WTC11 (cell line): ENCODE measurements at regions not wholly inside any gene's neighbourhood (a gene's known extent, or its start where the extent isn't known, plus 50 kb on each side); places are given as distances from the start of the nearest gene placed in this dataset.

ENCODE experiments used
- ATAC-seq: fragments of 200-7000 bp; cut with Tn5 transposase; 2 replicates; pipeline ENCODE4 v1.10.0; 2021; ENCODE audit warnings: mild to moderate bottlenecking, moderate library complexity
- CTCF ChIA-PET: fragments of 300-600 bp; sonication (Branson Sonifier 250); formaldehyde crosslinking; loops from one replicate; lab custom pipeline; 2021; ENCODE audit warnings: antibody characterized with exemption; lab: Charles Lee
- POLR2A ChIA-PET: fragments of 350-600 bp; sonication (Branson Sonifier 250); formaldehyde crosslinking; loops from one replicate; lab custom pipeline; 2021; ENCODE audit warnings: antibody characterized with exemption; lab: Charles Lee
- DNase-seq: peaks from one replicate; pipeline ENCODE4 v3.0.0; 2021; ENCODE audit warnings: low spot score
- H3K27ac Mint-ChIP-seq: 2 replicates; pipeline ENCODE4 v1.8.0; 2021; ENCODE audit warnings: mixed read lengths
- H3K27me3 Mint-ChIP-seq: 2 replicates; pipeline ENCODE4 v1.8.0; 2021; ENCODE audit warnings: low read depth, mild to moderate bottlenecking, moderate library complexity, mixed read lengths
- H3K36me3 Mint-ChIP-seq: 2 replicates; pipeline ENCODE4 v1.8.0; 2021; ENCODE audit warnings: mixed read lengths
- H3K4me1 Mint-ChIP-seq: 2 replicates; pipeline ENCODE4 v1.8.0; 2022; ENCODE audit warnings: mixed read lengths
- H3K4me3 Mint-ChIP-seq: 2 replicates; pipeline ENCODE4 v1.8.0; 2021; ENCODE audit warnings: mild to moderate bottlenecking, moderate library complexity, mixed read lengths
- H3K9me3 Mint-ChIP-seq: 2 replicates; pipeline ENCODE4 v1.8.0; 2021; ENCODE audit warnings: mixed read lengths
- AR ChIP-seq: fragments of 250-450 bp; sonication (Bioruptor Pico); IDR thresholded peaks from 2 replicates; pipeline ENCODE4 v1.9.0; 2021; ENCODE audit warnings: mild to moderate bottlenecking
- CDX4 ChIP-seq: fragments of 250-450 bp; sonication (Bioruptor Pico); IDR thresholded peaks from 2 replicates; pipeline ENCODE4 v1.9.0; 2021; ENCODE audit warnings: moderate library complexity, mild to moderate bottlenecking, inconsistent platforms, borderline replicate concordance
- CREB1 ChIP-seq: sonication (generic); formaldehyde crosslinking; IDR thresholded peaks from 2 replicates; pipeline ENCODE4 v1.8.0; 2023; ENCODE audit warnings: mild to moderate bottlenecking, missing genetic modification reagents
- E2F1 ChIP-seq: sonication (generic); formaldehyde crosslinking; IDR thresholded peaks from 2 replicates; pipeline ENCODE4 v1.8.0; 2022; ENCODE audit warnings: mild to moderate bottlenecking, missing genetic modification reagents
- ERG ChIP-seq: fragments of 250-450 bp; sonication (Bioruptor Pico); IDR thresholded peaks from 2 replicates; pipeline ENCODE4 v1.8.0; 2021; ENCODE audit warnings: mild to moderate bottlenecking
- GRHL2 ChIP-seq: fragments of 250-450 bp; sonication (Bioruptor Pico); IDR thresholded peaks from 2 replicates; pipeline ENCODE4 v1.8.0; 2022; ENCODE audit warnings: mild to moderate bottlenecking, moderate library complexity; ENCODE audit not compliant: insufficient replicate concordance, severe bottlenecking
- IRF2 ChIP-seq: sonication (generic); formaldehyde crosslinking; IDR thresholded peaks from 2 replicates; pipeline ENCODE4 v1.8.0; 2022; ENCODE audit warnings: low read depth, missing genetic modification reagents, borderline replicate concordance
- JUN ChIP-seq: sonication (generic); formaldehyde crosslinking; IDR thresholded peaks from 2 replicates; pipeline ENCODE4 v1.8.0; 2023; ENCODE audit warnings: mild to moderate bottlenecking, missing genetic modification reagents
- KAT7 ChIP-seq: sonication (generic); formaldehyde crosslinking; IDR thresholded peaks from 2 replicates; pipeline ENCODE4 v1.8.1; 2023; ENCODE audit warnings: missing genetic modification reagents, mild to moderate bottlenecking, borderline replicate concordance
- MLX ChIP-seq: sonication (generic); formaldehyde crosslinking; IDR thresholded peaks from 2 replicates; pipeline ENCODE4 v1.8.1; 2023; ENCODE audit warnings: mild to moderate bottlenecking, missing genetic modification reagents, moderate library complexity
- MXD4 ChIP-seq: fragments of 250-450 bp; sonication (Bioruptor Pico); IDR thresholded peaks from 2 replicates; pipeline ENCODE4 v1.8.0; 2021; ENCODE audit warnings: mild to moderate bottlenecking, moderate library complexity, borderline replicate concordance
- NR2C2 ChIP-seq: sonication (generic); formaldehyde crosslinking; IDR thresholded peaks from 2 replicates; pipeline ENCODE4 v1.8.0; 2022; ENCODE audit warnings: mild to moderate bottlenecking, missing genetic modification reagents
- NR3C1 ChIP-seq: sonication (generic); formaldehyde crosslinking; conservative IDR thresholded peaks from 2 replicates; pipeline ENCODE4 v1.8.1; 2023; ENCODE audit warnings: low read depth, mild to moderate bottlenecking, missing genetic modification reagents
- PRRX2 ChIP-seq: fragments of 250-450 bp; sonication (Bioruptor Pico); IDR thresholded peaks from 2 replicates; pipeline ENCODE4 v1.8.0; 2021; ENCODE audit warnings: mild to moderate bottlenecking
- TEAD1 ChIP-seq: sonication (generic); formaldehyde crosslinking; IDR thresholded peaks from 2 replicates; pipeline ENCODE4 v1.8.0; 2022; ENCODE audit warnings: mild to moderate bottlenecking, missing genetic modification reagents
- ZMAT4 ChIP-seq: fragments of 250-450 bp; sonication (Bioruptor Pico); IDR thresholded peaks from 2 replicates; pipeline ENCODE4 v1.9.0; 2021; ENCODE audit warnings: mild to moderate bottlenecking
- ZNF317 ChIP-seq: sonication (generic); formaldehyde crosslinking; IDR thresholded peaks from 2 replicates; pipeline ENCODE4 v1.8.1; 2023; ENCODE audit warnings: low read depth, mild to moderate bottlenecking, moderate library complexity, missing genetic modification reagents, borderline replicate concordance
- ZNF423 ChIP-seq: fragments of 250-450 bp; sonication (Bioruptor Pico); IDR thresholded peaks from 2 replicates; pipeline ENCODE4 v2.1.2; 2022; ENCODE audit warnings: mild to moderate bottlenecking, moderate library complexity
- ZNF512 ChIP-seq: sonication (generic); formaldehyde crosslinking; IDR thresholded peaks from 2 replicates; pipeline ENCODE4 v1.8.1; 2022; ENCODE audit warnings: missing genetic modification reagents, borderline replicate concordance
- ZNF671 ChIP-seq: fragments of 250-450 bp; sonication (Bioruptor Pico); IDR thresholded peaks from 2 replicates; pipeline ENCODE4 v1.8.0; 2021; ENCODE audit warnings: mild to moderate bottlenecking

GRCh38 chr13:42420304-42420703 lies 148.4 kb downstream of the AKAP11 start:
- POLR2A ChIA-PET = no interaction called here
- Mint-ChIP-seq H3K9me3 (peaks cover 24% of the 10 kb centered on the region), H3K27ac (no peak overlapping the region), H3K27me3 (no peaks in the 10 kb centered on the region), H3K4me3 (no peak overlapping the region), H3K36me3 (peaks cover 18% of the 10 kb centered on the region), H3K4me1 (peaks cover 7% of the 10 kb centered on the region)
- DNase-seq = no peak
- no peak for TF ChIP-seq PRRX2 (CRISPR knock-in tag)
- TF ChIP-seq AR = no peak
- TF ChIP-seq JUN (CRISPR knock-in tag) = no peak
- TF ChIP-seq CDX4 (CRISPR knock-in tag) = no peak
- no peak for TF ChIP-seq ZNF317
- no peak for TF ChIP-seq ZMAT4 (CRISPR knock-in tag)
- TF ChIP-seq MLX = no peak
- TF ChIP-seq IRF2 (CRISPR knock-in tag) = no peak
- no peak for TF ChIP-seq ZNF671 (CRISPR knock-in tag)
- TF ChIP-seq ZNF512 (CRISPR knock-in tag) = no peak
- no peak for TF ChIP-seq KAT7
- no peak for TF ChIP-seq ZNF423 (CRISPR knock-in tag)
- no peak for TF ChIP-seq GRHL2 (CRISPR knock-in tag)
- no peak for TF ChIP-seq NR3C1
- no peak for TF ChIP-seq NR2C2 (CRISPR knock-in tag)
- no peak for TF ChIP-seq TEAD1
- no peak for TF ChIP-seq CREB1 (CRISPR knock-in tag)
- no peak for TF ChIP-seq E2F1 (CRISPR knock-in tag)
- no peak for TF ChIP-seq MXD4 (CRISPR knock-in tag)
- TF ChIP-seq ERG = no peak
- CTCF ChIA-PET = no interaction called here
- ATAC-seq = no peak
